GM19238 (cell line): ENCODE measurements at regions not wholly inside any gene's neighbourhood (a gene's known extent, or its start where the extent isn't known, plus 50 kb on each side); places are given as distances from the start of the nearest gene placed in this dataset.

ENCODE experiments used
- DNase-seq: peaks from one replicate; pipeline ENCODE4 v3.0.0; 2011; ENCODE audit warnings: low spot score; ENCODE audit not compliant: insufficient read length

- DNase-seq: no peak
These were observed 83.7 kb downstream of the TNFAIP2 start for GRCh38 chr14:103206836-103207387.

GRCh38 chr14:103207388-103208072 lies 84.3 kb downstream of the TNFAIP2 start:
- DNase-seq: no peak

- DNase-seq: no peak
These were observed 85.8 kb downstream of the TNFAIP2 start for GRCh38 chr14:103209054-103209453.

GRCh38 chr14:103209506-103209905 lies 86.2 kb downstream of the TNFAIP2 start:
- no peak for DNase-seq

- no peak for DNase-seq
These were observed 90.1 kb downstream of the TNFAIP2 start for GRCh38 chr14:103213331-103213730.

- DNase-seq: no peak
These were observed 91.2 kb downstream of the TNFAIP2 start for GRCh38 chr14:103214461-103214958.

GRCh38 chr14:103216399-103216798 lies 93.1 kb downstream of the TNFAIP2 start:
- DNase-seq: no peak

GRCh38 chr14:103216857-103217256 lies 93.6 kb downstream of the TNFAIP2 start:
- DNase-seq: no peak

GRCh38 chr14:103217538-103217937 lies 94.3 kb downstream of the TNFAIP2 start:
- no peak for DNase-seq

GRCh38 chr14:103220134-103220981 lies 97.1 kb downstream of the TNFAIP2 start:
- DNase-seq: no peak

GRCh38 chr14:103220982-103221641 lies 97.9 kb downstream of the TNFAIP2 start:
- DNase-seq: no peak

- no peak for DNase-seq
These were observed 98.6 kb downstream of the TNFAIP2 start for GRCh38 chr14:103221781-103222358.

- no peak for DNase-seq
These were observed 100.6 kb downstream of the TNFAIP2 start for GRCh38 chr14:103223818-103224352.

GRCh38 chr14:103225062-103225461 lies 101.8 kb downstream of the TNFAIP2 start:
- DNase-seq: no peak

GRCh38 chr14:103225476-103225875 lies 102.2 kb downstream of the TNFAIP2 start:
- DNase-seq: no peak

GRCh38 chr14:103227094-103227768 lies 104.0 kb downstream of the TNFAIP2 start:
- DNase-seq: no peak

GRCh38 chr14:103228076-103228806 lies 105.0 kb downstream of the TNFAIP2 start:
- DNase-seq: no peak

- no peak for DNase-seq
These were observed 105.2 kb upstream of the EIF5 start for GRCh38 chr14:103228866-103229265.

GRCh38 chr14:103230021-103230420 lies 104.0 kb upstream of the EIF5 start:
- DNase-seq: no peak
